ENCODE measurements at regions not wholly inside any gene's neighbourhood (a gene's known extent, or its start where the extent isn't known, plus 50 kb on each side); places are given as distances from the start of the nearest gene placed in this dataset.

GRCh38 chr1:234879147-234880080 lies 249.2 kb downstream of the TOMM20 start:
- Histone ChIP-seq H3K4me3 (ENCODE audit: low read depth, low read length) (no peak overlapping the region), H3K9me3 (ENCODE audit: control insufficient read depth, insufficient read depth, low read length) (peaks cover 4% of the 10 kb centered on the region; the same call in 1 of the 2 replicates), H3K27ac (ENCODE audit: low read depth, low read length) (no peak overlapping the region), H3K27me3 (ENCODE audit: control insufficient read depth, insufficient read depth, low read length) (no peaks in the 10 kb centered on the region)
- no peak for TF ChIP-seq CTCF (IDR thresholded peaks at IDR 0.05; ENCODE audit: low read depth, low read length)
- no peak for DNase-seq (ENCODE audit: low read depth, low spot score)
- POLR2A ChIA-PET: no interaction called here
- CTCF ChIA-PET: no interaction called here

DNA sequence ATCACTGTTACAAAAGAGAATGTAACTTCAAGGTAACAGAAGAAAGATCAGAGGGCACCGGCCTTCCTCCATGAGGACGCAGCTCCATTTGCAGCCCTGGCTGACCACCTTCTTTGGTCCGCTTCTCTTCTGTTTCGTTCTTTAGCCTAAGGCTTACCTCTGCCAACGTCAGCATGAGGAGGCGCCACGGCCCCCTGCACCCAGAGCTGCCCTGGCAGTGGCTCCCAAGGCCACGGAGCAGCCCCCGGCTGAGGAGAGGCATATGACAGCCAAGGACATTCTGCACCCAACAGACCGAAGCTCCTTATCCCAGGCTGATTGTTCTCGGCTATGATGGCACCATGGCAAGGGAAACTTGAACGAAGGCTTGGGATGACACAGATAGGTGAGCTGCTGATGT lies 250.3 kb downstream of the TOMM20 start:
- Histone ChIP-seq H3K27me3 (ENCODE audit: control insufficient read depth, insufficient read depth, low read length) (no peaks in the 10 kb centered on the region), H3K9me3 (ENCODE audit: control insufficient read depth, insufficient read depth, low read length) (peaks cover 4% of the 10 kb centered on the region; the same call in 1 of the 2 replicates), H3K27ac (ENCODE audit: low read depth, low read length) (no peak overlapping the region), H3K4me3 (ENCODE audit: low read depth, low read length) (no peak overlapping the region)
- POLR2A ChIA-PET: no interaction called here
- TF ChIP-seq CTCF (IDR thresholded peaks at IDR 0.05; ENCODE audit: low read depth, low read length): no peak
- CTCF ChIA-PET: no interaction called here
- DNase-seq (ENCODE audit: low read depth, low spot score): no peak

DNA sequence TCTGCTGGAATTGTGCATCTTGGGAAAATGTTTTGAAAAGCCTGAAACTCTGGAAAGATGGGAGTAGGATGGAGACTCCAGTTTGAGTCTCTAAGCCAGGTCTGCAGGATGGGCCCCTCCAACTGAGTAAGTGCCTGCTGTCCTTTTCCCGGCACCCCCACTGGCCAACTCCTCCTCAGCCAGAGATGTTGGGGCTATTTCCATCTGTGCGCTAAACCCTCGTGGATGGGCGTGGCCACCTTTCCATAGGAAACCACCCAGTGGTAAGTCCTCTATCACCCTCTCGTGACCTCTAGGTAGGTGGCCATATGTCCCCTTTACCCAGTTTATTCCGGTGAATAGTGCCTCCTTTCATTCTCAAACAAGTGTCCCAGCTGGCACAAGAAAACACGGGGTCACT lies 250.9 kb downstream of the TOMM20 start:
- no peak overlapping the region for H3K27ac ChIP-seq (ENCODE audit: low read depth, low read length)
- POLR2A ChIA-PET: no interaction called here
- no peaks in the 10 kb centered on the region for H3K27me3 ChIP-seq (ENCODE audit: control insufficient read depth, insufficient read depth, low read length)
- H3K4me3 ChIP-seq (ENCODE audit: low read depth, low read length): no peak overlapping the region
- no peak for DNase-seq (ENCODE audit: low read depth, low spot score)
- CTCF ChIA-PET: no interaction called here
- no peak for TF ChIP-seq CTCF (IDR thresholded peaks at IDR 0.05; ENCODE audit: low read depth, low read length)
- H3K9me3 ChIP-seq (ENCODE audit: control insufficient read depth, insufficient read depth, low read length): peaks cover under 1% of the 10 kb centered on the region; the same call in 1 of the 2 replicates

GRCh38 chr1:234875953-234876855 lies 252.4 kb downstream of the TOMM20 start:
- Histone ChIP-seq H3K27me3 (ENCODE audit: control insufficient read depth, insufficient read depth, low read length) (no peaks in the 10 kb centered on the region), H3K4me3 (ENCODE audit: low read depth, low read length) (no peak overlapping the region), H3K27ac (ENCODE audit: low read depth, low read length) (no peak overlapping the region), H3K9me3 (ENCODE audit: control insufficient read depth, insufficient read depth, low read length) (no peaks in the 10 kb centered on the region; the same call in 1 of the 2 replicates)
- DNase-seq (ENCODE audit: low read depth, low spot score): no peak
- ChIA-PET POLR2A (interaction anchor here (0.6 kb wide), 1 partner anchor 13 kb away, joined by 3 read pairs; no protein-coding TSS in a partner anchor), CTCF (no interaction called here)
- no peak for TF ChIP-seq CTCF (IDR thresholded peaks at IDR 0.05; ENCODE audit: low read depth, low read length)

All from AG04450 (cell line).